NCI-H2029 treated with DMSO at 0.1 percent for 48 hours (cell line): ENCODE measurements at regions not wholly inside any gene's neighbourhood (a gene's known extent, or its start where the extent isn't known, plus 50 kb on each side); places are given as distances from the start of the nearest gene placed in this dataset.

ENCODE experiments used
- DNase-seq: peaks from one replicate; lab custom pipeline; 2025; lab: John Stamatoyannopoulos, UW

GRCh38 chr3:29050155-29050554 lies 230.7 kb upstream of the RBMS3 start:
- no peak for DNase-seq

GRCh38 chr3:29057326-29057725 lies 223.5 kb upstream of the RBMS3 start:
- DNase-seq: no peak

DNA sequence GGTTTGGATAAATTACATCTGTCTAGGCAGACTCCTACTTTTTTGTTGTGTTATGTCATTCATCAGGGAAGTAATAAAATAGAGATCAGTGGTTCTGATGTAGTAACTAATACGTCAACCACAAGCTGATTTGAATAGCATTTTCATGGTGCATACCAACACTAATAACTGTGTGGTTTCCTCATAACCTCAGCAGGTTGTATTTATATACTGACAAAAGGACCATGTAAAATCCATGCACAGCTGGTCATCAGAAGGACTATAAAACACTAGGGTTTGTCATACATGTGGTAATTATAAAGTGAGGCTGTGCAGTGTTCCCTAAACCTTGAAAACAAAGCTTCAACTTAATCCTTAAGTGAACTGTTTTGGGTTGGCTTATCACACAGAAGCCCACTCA lies 216.8 kb upstream of the RBMS3 start:
- DNase-seq: no peak

GRCh38 chr3:29065211-29065785 lies 215.6 kb upstream of the RBMS3 start:
- DNase-seq: peak; percentile 95

- no peak for DNase-seq
Observed at GRCh38 chr3:29067007-29067406, 213.9 kb upstream of the RBMS3 start.

DNA sequence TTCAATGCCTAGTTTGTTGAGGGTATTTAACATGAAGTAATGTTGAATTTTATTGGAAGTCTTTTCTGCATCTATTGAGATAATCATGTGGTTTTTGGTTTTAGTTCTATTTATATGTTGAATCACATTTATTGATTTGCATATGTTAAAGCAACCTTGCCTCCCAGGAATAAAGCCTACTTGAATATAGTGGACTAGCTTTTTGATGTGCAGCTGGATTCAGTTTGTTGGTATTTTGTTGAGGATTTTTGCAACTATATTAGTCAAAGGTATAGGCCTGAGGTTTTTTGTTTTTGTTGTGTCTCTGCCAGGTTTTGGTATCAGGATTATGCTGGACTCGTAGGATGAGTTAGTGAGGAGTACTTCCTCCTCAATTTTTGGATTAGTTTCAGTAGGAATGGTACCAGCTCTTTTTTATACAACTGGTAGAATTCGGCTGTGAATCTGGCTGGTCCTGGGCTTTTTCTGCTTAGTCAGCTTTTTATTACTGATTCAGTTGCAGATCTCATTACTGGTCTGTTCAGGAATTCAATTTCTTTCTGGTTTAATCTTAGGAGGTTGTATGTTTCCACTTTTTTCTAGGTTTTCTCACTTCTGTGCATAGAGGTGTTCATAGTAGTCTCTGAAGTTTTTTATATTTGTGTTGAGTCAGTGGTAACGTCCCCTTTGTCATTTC lies 209.8 kb upstream of the RBMS3 start:
- no peak for DNase-seq

DNA sequence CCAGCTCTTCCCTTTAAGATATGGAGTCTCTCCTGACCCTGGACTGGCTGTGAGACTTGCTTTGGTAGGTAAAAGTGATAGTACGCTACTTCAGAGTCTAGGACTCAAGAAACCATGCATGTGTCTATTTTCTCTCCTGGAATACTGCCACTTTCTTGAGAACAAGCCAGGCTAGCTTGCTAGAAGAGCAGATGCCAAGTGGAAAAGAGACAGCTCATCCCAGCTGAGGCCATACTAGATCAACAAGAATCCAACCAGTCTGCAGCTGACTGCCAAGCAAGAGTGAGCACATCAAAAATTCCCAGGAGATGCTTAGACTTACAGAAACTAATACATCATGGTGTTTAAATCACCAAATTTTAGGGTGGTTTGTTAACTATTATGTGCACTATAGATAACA lies 208.3 kb upstream of the RBMS3 start:
- no peak for DNase-seq

- no peak for DNase-seq
Observed at GRCh38 chr3:29077356-29077755, 203.5 kb upstream of the RBMS3 start.

DNA sequence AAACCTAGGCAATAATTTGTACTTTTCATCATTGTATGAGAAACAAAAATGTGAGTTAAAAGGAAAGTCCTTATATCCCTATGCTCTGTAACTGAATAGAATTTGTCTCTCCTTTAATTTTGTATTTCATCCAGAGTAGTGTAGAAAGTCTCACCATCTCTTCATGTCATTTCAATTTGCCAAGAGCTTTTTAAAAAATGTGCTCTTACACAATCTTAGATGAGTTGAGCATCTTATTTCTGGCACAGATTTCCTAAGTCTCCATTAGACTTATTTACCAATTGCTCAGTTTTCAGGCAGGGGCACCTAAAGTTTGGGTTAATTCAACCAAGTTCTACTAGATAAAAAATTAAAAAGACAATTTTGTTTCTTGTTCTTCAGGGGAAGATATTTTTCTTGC lies 201.5 kb upstream of the RBMS3 start:
- DNase-seq: no peak

- no peak for DNase-seq
Observed at GRCh38 chr3:29080967-29081366, 199.9 kb upstream of the RBMS3 start.

DNA sequence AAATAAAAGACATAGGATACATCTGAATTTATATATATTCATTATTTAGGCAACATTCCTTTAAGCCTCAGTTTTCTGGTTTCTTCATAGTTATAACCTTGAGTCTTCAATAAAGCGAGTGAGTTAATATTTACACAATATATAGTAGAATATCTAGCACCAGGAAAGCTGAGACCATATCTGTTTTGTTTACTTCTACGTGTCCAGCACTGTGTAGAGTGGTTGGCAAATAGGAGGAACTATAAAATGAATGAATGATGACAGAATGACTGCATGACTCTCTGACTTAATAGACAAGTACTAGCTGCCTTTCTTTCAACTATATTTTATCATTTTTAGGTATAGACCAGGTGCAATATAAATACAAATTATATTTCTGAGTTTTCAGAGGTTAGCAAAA lies 197.8 kb upstream of the RBMS3 start:
- peak; percentile 15 for DNase-seq

- DNase-seq: no peak
Observed at GRCh38 chr3:29083676-29084075, 197.2 kb upstream of the RBMS3 start.

DNA sequence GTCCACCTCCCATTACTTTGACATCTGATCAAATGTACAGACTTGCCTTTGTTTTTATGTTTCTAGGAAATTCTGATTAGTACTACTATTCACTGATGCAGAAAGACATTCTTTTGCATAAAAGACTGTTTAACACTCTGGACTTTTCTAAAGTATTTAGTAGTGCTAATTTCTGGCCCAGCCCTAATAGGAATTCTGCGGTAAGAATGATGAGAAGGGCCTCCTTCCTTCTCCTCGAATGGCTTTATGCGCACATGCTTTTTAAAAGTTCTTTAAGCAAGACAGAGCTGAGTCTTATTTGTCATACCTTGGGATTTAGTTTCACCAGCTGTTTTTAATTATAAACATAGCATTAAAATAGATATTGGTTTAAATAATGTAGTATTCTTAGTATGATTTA lies 192.3 kb upstream of the RBMS3 start:
- no peak for DNase-seq

GRCh38 chr3:29090912-29091597 lies 189.8 kb upstream of the RBMS3 start:
- no peak for DNase-seq

DNA sequence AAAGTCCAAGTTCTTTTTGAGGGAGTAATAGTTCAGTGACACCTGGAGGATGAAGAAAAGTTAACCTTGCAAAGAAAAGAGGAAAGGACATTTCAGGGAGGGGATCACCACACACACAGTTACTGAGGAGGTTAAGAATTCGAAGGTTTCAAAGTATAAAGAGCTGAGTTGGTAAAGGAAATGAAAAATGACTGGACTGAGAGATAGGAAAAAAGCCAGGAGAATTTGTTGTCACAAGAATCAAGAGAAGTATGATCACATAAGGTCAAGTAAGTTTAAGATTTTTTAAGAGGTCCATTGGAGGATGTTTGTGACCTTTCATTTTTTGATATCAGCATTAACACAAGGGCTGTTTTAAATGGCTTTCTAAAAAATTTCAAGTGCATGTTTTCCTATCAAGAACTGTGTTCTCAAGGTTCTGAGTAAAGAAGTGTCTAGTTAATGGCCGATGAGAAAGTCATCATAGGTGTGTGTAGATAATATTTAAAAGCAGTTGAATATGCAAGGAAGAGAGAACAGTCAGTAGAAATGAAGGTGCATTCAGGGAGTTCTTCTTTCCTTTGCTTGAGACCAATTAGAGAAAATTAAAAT lies 189.2 kb upstream of the RBMS3 start:
- no peak for DNase-seq

- DNase-seq: no peak
Observed at GRCh38 chr3:29092348-29092747, 188.5 kb upstream of the RBMS3 start.

GRCh38 chr3:29099296-29099695 lies 181.6 kb upstream of the RBMS3 start:
- peak; percentile 56 for DNase-seq

- DNase-seq: no peak
Observed at GRCh38 chr3:29099775-29100174, 181.1 kb upstream of the RBMS3 start.

DNA sequence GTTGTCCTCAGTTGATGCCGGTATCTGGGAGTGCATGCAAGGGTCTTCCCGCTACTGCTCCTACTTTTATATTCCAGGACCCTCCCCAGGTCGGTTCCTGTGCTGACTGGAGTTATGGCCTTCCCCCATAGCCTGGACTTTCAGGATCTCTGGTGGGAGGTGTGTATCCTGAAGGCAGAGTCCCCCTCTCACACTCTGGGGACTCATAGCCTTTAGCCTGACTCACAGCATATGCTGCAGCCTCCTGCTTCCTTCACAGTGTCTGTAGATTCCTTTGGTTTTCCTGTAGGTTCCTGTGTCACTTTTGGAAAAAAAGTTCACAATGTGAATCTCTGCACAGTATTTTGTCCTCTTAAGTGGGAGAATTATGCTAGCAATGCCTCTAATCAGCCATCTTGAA lies 180.6 kb upstream of the RBMS3 start:
- no peak for DNase-seq

- no peak for DNase-seq
Observed at GRCh38 chr3:29128001-29128400, 152.9 kb upstream of the RBMS3 start.

GRCh38 chr3:29137601-29138000 lies 143.3 kb upstream of the RBMS3 start:
- no peak for DNase-seq

DNA sequence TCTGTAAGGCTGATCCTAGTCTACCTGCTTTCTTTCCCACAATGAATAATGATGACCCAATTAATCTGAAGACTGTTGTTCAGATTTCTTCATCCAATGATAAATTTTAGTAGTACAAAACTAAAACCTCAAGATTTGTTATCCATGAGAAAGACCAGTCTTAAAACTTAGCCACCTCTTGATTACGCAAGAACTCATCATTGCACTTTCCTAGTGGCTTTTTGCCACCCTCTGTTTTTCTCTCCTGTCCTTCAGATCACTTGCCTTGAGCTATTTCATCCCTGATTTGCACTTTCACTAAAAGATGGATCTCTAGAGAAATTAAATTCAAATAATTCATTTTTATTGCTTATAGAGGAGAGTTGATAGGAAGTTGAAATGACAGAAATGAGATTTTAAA lies 142.7 kb upstream of the RBMS3 start:
- no peak for DNase-seq

DNA sequence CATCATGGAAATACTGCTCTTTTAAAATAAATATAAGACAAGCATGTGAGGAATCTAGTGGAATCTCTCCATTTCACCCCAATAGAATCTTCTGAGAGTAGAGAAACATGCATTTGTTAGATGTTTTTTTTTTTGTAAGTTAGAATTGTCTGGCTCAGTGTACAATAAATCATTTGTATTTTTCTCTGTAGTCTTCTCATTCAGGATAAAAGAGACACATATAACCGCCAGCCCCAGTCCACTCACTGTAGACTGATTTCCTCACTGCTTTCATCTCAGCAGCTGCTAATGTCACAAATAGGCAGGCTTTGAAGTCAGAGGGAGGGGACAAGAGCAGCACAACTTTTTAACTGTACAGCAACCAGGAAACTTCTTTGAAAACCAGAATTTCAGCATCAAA lies 140.2 kb upstream of the RBMS3 start:
- no peak for DNase-seq
